HG03354 (cell line): ENCODE measurements at regions not wholly inside any gene's neighbourhood (a gene's known extent, or its start where the extent isn't known, plus 50 kb on each side); places are given as distances from the start of the nearest gene placed in this dataset.
A peak's percentile ranks its signal among the peaks of the same experiment; 100 is the strongest.
"Not testable (repeated sequence)": the region's sequence is repeated elsewhere in the genome, so short reads cannot be mapped to it uniquely, and the experiment has no call there.

Experiments used
- ATAC-seq: cut with Tn5 transposase; IDR thresholded peaks from one replicate; pipeline ENCODE4 v1.9.1; 2021; ENCODE audit warnings: mild to moderate bottlenecking; ENCODE audit not compliant: unreplicated experiment, poor library complexity, severe bottlenecking

DNA sequence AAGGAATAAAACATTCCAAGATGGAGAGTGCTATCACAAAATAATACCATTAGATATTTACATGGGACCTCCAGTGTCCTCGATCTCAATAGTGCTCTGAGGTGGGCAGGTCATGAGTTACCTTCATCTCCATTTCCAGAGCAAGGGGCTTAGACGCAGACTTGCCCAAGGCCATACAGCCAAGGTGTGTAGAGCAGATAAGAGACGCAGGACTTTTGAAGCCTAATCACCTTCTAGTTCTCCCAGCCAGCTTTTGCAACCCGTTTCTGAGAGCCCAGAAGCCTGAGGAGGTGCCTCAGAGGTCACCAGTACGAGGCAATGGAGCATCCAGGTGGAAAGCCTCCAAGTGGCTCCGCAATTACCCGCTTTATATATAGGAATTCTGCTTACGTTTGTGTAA, 294.7 kb downstream of the LNPK start:
- no peak for ATAC-seq

DNA sequence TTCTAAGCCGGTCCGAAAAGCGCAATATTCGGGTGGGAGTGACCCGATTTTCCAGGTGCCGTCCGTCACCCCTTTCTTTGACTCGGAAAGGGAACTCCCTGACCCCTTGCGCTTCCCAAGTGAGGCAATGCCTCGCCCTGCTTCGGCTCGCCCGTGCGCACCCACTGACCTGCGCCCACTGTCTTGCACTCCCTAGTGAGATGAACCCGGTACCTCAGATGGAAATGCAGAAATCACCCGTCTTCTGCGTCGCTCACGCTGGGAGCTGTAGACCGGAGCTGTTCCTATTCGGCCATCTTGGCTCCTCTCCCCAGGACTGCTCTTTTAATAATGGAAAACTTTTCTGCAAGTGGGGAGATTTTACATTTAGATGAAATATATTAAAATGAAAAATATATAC, 297.5 kb downstream of the LNPK start:
- not testable (repeated sequence) for ATAC-seq

GRCh38 chr2:175698061-175698460, 304.0 kb downstream of the LNPK start:
- ATAC-seq = no peak

- peak; percentile 76 for ATAC-seq
Observed at GRCh38 chr2:175690113-175690837, 311.8 kb downstream of the LNPK start.

- ATAC-seq = no peak
Observed at GRCh38 chr2:175688243-175688642, 313.8 kb downstream of the LNPK start.

DNA sequence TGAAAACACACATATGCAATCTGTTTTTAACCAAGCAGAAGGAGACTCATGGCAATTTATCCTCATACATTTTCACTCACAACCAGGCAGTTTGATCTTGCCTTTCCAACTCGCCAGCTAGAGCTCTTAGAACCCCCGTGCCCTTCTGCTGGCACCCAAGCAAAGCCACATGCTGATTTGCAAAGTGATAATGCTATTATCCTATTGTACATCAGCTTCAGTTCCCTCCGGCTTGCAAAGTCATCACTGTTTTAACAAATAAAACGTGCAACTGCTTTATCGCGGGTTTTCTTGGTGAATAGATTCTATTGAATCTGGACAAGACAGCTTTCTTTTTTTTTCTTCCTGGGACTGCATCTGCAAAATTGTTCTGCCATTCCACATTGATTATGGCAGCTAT, 314.6 kb downstream of the LNPK start:
- no peak for ATAC-seq

DNA sequence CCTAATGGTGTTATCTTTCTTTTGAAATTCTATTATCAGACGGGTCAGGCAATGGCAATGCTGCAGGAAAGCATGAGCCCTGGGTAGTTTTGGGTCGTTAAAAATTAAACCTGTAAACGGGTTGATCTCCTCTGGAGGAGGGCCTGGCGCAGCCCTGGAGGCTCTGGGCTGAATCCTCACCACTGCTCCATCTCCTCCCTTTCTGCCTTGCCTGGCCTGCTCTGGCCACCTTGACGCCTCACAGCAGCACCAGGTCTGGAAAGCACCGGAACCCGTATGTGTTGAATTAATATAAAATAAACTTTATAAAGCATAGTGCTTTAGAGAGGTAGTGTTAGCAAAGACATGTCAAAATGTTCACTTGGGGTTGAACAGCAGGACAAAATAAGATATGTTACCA, 316.1 kb downstream of the LNPK start:
- no peak for ATAC-seq

DNA sequence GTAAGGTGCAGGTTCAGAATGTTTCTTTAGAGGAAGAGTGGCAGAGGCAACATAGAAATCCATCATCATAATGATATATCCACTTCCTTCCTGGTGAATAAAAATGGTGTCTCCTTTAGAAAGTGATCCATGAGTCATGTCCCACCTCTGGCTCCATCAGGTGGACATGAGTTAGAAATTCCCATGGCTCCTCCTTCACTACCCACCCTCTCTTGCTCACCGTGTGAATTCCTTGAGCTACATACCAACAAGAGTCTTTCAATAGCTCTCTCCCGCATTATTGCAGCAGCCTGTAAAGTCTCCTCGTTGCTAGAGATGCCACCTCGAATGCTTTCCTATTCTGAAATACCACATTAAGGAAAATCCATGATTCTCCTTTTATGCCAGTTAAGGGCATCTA, 317.6 kb downstream of the LNPK start:
- ATAC-seq = no peak

DNA sequence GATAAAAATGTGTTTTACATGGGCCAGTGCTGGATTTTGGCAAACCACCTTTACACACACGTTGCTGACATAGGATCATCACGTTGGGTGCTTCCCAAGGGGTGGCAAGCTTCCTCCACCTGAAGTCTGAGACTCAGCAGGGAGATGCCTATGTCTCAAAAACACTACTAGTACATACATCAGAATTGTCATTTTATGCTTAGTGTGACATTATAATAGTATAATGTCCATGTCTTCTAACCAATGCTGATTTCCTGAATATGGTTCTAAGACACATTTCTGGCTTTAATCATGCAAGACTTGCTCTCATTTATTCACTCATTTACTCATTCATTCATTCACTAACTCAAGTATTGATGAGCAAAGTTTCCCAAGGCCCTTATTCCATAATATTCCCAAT, 322.3 kb downstream of the LNPK start:
- no peak for ATAC-seq

GRCh38 chr2:175679231-175679630, 322.8 kb downstream of the LNPK start:
- no peak for ATAC-seq

GRCh38 chr2:175677880-175678279, 324.2 kb downstream of the LNPK start:
- no peak for ATAC-seq

DNA sequence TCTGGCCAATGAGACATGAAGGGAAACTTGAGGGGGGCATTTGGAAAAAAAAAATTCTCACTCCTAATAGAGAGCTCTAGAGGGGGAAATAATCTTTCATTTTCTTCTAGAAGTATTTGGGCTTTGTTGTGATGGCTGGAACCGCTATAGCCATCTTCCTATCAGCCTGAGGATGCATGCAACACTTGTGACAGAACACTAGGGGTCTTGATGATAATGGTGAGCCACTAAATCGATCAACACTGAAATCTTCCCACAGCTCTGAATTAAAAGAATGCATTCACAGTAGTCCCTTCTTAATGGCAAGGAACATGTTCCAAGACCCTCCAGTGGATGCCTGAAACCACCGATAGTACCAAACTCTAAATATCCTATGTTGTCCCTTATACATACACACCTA, 325.3 kb downstream of the LNPK start:
- no peak for ATAC-seq

DNA sequence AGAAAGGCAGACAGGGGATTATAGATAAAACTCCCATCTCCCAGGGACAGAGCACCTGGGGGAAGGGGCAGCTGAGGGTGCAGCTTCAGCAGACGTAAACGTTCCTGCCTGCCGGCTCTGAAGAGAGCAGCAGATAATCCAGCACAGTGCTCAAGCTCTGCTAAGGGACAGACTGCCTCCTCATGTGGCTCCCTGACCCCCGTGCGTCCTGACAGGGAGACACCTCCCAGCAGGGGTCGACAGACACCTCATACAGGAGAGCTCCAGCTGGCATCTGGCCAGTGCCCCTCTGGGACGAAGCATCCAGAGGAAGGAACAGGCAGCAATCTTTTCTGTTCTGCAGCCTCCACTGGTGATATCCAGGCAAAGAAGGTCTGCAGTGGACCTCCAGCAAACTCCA, 333.3 kb downstream of the LNPK start:
- ATAC-seq = not testable (repeated sequence)

DNA sequence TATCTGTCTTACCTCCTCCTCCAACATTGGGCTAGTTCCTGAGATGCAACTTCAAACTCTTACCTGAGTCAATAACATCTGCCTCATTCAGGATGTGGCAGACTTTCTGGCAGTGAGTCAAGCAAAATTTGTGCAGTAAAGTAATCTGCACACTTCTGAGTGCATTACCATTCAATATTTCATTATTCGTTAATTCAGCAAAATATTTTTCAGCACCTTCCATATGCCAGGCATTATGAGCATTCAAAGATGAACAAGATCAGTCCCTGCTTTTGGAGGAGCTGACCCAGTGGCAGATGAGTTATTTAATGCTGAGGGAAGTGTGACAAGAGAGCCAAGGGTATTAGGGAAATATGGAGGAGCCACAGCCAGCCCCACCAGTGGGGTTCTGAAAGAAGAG, 339.7 kb downstream of the LNPK start:
- ATAC-seq = no peak

DNA sequence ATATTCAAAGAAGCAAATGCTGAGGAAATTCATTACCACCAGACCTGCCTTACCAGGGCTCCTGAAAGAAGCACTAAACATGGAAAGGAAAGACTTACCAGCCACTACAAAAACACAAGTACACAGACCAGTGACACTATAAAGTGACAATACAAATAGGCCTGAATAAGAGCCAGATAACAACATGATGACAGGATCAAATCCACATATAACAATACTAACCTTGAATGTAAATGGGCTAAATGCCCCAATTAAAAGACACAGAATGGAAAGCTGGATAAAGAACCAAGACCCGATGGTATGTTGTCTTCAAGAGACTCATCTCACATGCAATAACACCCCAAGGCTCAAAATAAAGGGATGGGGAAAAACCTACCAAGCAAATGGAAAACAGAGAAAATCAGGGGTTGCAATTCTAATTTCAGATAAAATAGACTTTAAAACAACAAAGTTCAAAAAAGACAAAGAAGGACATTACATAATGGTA, 353.4 kb downstream of the LNPK start:
- ATAC-seq = no peak

GRCh38 chr2:175647058-175647457, 355.0 kb downstream of the LNPK start:
- no peak for ATAC-seq

- no peak for ATAC-seq
Observed at GRCh38 chr2:175640655-175641054, 361.4 kb downstream of the LNPK start.

- no peak for ATAC-seq
Observed at GRCh38 chr2:175633227-175633626, 368.8 kb downstream of the LNPK start.

- no peak for ATAC-seq
Observed at GRCh38 chr2:175631245-175631623, 370.8 kb downstream of the LNPK start.

GRCh38 chr2:175630280-175631244, 371.5 kb downstream of the LNPK start:
- no peak for ATAC-seq

DNA sequence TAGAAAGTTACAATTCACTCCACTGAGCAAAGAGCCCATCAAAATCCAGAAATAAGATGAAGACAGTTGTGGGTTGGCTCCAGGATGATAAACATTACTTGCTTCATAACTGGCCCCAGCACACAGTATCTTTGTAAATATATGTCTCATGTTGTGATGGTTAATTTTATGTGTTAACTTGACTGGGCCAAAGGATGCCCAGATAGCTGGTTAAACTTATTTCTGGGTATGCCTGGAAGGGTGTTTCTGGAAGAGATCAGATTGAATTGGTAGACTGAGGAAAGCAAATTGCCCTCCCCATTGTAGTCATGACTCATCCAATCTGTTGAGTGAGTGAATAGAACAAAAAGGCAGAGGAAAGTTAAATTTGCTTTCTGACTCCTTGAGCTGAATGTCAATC, 373.8 kb downstream of the LNPK start:
- no peak for ATAC-seq
